ENCODE measurements at regions not wholly inside any gene's neighbourhood (a gene's known extent, or its start where the extent isn't known, plus 50 kb on each side); places are given as distances from the start of the nearest gene placed in this dataset.

GRCh38 chr9:134264169-134264568 lies 62.1 kb upstream of the RXRA start:
- POLR2A ChIA-PET, result no interaction called here
- no peak overlapping the region for H3K9ac ChIP-seq (replicated peaks; ENCODE audit: extremely low read depth, insufficient read depth, low read length)

DNA sequence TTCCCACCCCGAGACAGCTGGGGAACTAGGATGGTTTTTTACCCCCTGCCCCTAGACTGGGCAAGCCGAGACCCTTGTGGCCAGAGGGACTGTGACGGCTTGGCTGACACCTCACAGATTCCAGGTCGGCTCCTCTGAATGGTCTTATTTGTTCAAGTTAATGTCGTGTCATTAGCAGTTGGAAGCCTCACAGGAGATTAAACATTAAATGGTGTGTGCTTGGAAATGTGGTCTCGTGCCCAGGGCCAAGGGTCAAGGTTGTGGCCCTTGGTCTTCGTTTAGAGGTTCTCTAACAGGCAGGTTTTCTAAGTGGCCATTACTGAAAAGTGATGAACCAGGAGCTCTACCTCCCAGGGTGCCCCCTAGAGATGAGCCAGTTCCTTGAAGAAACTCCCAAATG lies 61.2 kb upstream of the RXRA start:
- ChIA-PET POLR2A (no interaction called here), CTCF (interaction anchor here (1.6 kb wide), 1 partner anchor 8 kb away, joined by 5 read pairs; no protein-coding TSS in a partner anchor)
- no peak overlapping the region for H3K27ac ChIP-seq (ENCODE audit: insufficient read depth, low read depth, low read length)
- H4K20me1 ChIP-seq (replicated peaks; ENCODE audit: control insufficient read depth, extremely low read depth, insufficient read depth, low read length), result no peaks in the 10 kb centered on the region
- no peaks in the 10 kb centered on the region for H3K9me3 ChIP-seq (replicated peaks; ENCODE audit: control insufficient read depth, insufficient read depth, low read length)
- H3K36me3 ChIP-seq (ENCODE audit: control insufficient read depth in 2 of 2, extremely low read depth in 1 of 2, insufficient read depth in 2 of 2, low read length in 2 of 2), result no peaks in the 10 kb centered on the region
- no TSS peak for BruUV-seq (replicated peaks)
- H3K9me1 ChIP-seq (replicated peaks; ENCODE audit: control insufficient read depth, extremely low read depth, insufficient read depth, low read length), result no peaks in the 10 kb centered on the region
- no peak for TF ChIP-seq MYC (IDR thresholded peaks at IDR 0.05; ENCODE audit: low read depth, low read length)
- dilution Hi-C loops (cut with MboI; ENCODE audit: extremely low pct_ligation_motif_present, low sequenced_read_pairs) (no loop called here), intact Hi-C loops (cut with micrococcal nuclease) (no loop called here)
- H3K4me1 ChIP-seq (ENCODE audit: control insufficient read depth, extremely low read depth, insufficient read depth, low read length), result no peaks in the 10 kb centered on the region
- no peak for FAIRE-seq
- peaks cover 0 to 2% of the 10 kb centered on the region in 2 experiments for H3K27me3 ChIP-seq (ENCODE audit: control insufficient read depth in 2 of 2, insufficient read depth in 2 of 2, low read length in 2 of 2)
- no peak overlapping the region for H3K4me2 ChIP-seq (ENCODE audit: insufficient read depth, low read length)
- H3K79me2 ChIP-seq (ENCODE audit: control insufficient read depth, insufficient read depth, low read length), result no peaks in the 10 kb centered on the region
- H3K4me3 ChIP-seq (replicated peaks in 1 of 3; ENCODE audit: insufficient read depth in 1 of 3, low read depth in 1 of 3, low read length in 3 of 3), result no peak overlapping the region
- no peak for DNase-seq (ENCODE audit: low read depth, low spot score)
- no peak overlapping the region for H3K9ac ChIP-seq (replicated peaks; ENCODE audit: extremely low read depth, insufficient read depth, low read length)
- no peak overlapping the region for H2AFZ ChIP-seq (ENCODE audit: low read depth, low read length)

More at GRCh38 chr9:134264169-134264568, 62.1 kb upstream of the RXRA start:
- H3K79me2 ChIP-seq (ENCODE audit: control insufficient read depth, insufficient read depth, low read length), result no peaks in the 10 kb centered on the region
- dilution Hi-C loops (cut with MboI; ENCODE audit: extremely low pct_ligation_motif_present, low sequenced_read_pairs), result no loop called here
- intact Hi-C loops (cut with micrococcal nuclease), result no loop called here
- no peaks in the 10 kb centered on the region for H3K9me3 ChIP-seq (replicated peaks; ENCODE audit: control insufficient read depth, insufficient read depth, low read length)
- H3K9me1 ChIP-seq (replicated peaks; ENCODE audit: control insufficient read depth, extremely low read depth, insufficient read depth, low read length), result no peaks in the 10 kb centered on the region
- H4K20me1 ChIP-seq (replicated peaks; ENCODE audit: control insufficient read depth, extremely low read depth, insufficient read depth, low read length), result no peaks in the 10 kb centered on the region
- FAIRE-seq (no peak), DNase-seq (ENCODE audit: low read depth, low spot score) (no peak)
- no peak overlapping the region for H3K27ac ChIP-seq (ENCODE audit: insufficient read depth, low read depth, low read length)
- no peak overlapping the region for H2AFZ ChIP-seq (ENCODE audit: low read depth, low read length)
- no peak overlapping the region for H3K4me2 ChIP-seq (ENCODE audit: insufficient read depth, low read length)
- BruUV-seq (replicated peaks), result no TSS peak
- no peaks in the 10 kb centered on the region for H3K36me3 ChIP-seq (ENCODE audit: control insufficient read depth in 2 of 2, extremely low read depth in 1 of 2, insufficient read depth in 2 of 2, low read length in 2 of 2)
- no peaks in the 10 kb centered on the region for H3K4me1 ChIP-seq (ENCODE audit: control insufficient read depth, extremely low read depth, insufficient read depth, low read length)
- H3K4me3 ChIP-seq (replicated peaks in 1 of 3; ENCODE audit: insufficient read depth in 1 of 3, low read depth in 1 of 3, low read length in 3 of 3), result no peak overlapping the region
- peaks cover 0 to 2% of the 10 kb centered on the region in 2 experiments for H3K27me3 ChIP-seq (ENCODE audit: control insufficient read depth in 2 of 2, insufficient read depth in 2 of 2, low read length in 2 of 2)
- no peak for TF ChIP-seq FOS (IDR thresholded peaks at IDR 0.05; ENCODE audit: borderline replicate concordance, insufficient read depth, low read length)
- no peak for TF ChIP-seq MAX (IDR thresholded peaks at IDR 0.05; ENCODE audit: insufficient read depth, insufficient read length)
- no peak for TF ChIP-seq JUN (IDR thresholded peaks at IDR 0.05; ENCODE audit: borderline replicate concordance, insufficient read depth, insufficient read length, low read depth)
- no peak for TF ChIP-seq MYC (IDR thresholded peaks at IDR 0.05; ENCODE audit: low read depth, low read length)
- CTCF ChIA-PET, result interaction anchor here (1.3 to 1.6 kb wide), 2 partner anchors 9 to 96 kb away, joined by 3 to 5 read pairs; no protein-coding TSS in a partner anchor

Data from endothelial cell of umbilical vein (primary cell).